NCI-H1105 treated with DMSO at 0.1 percent for 48 hours (cell line): ENCODE measurements at regions not wholly inside any gene's neighbourhood (a gene's known extent, or its start where the extent isn't known, plus 50 kb on each side); places are given as distances from the start of the nearest gene placed in this dataset.
A peak's percentile ranks its signal among the peaks of the same experiment; 100 is the strongest.

ENCODE experiments used
- DNase-seq: peaks from one replicate; lab custom pipeline; 2025; lab: John Stamatoyannopoulos, UW

DNA sequence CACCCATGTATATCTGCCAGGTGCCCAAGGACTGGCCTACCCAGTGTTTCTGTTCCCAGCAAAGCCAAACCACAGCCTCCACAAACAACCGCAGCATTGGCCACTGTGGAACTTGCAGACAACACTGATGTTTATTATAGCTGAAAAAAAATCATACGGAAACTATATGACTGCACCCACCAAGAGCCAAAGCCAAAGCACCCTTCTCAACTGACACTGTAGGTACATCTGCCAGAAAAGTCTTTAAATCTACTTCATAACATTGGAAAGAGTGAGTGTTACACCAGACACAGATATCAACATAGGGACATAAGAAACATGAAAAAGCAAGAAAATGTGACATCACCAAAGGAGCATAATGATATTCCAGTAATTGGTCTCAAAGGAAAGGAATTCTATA is 428.0 kb downstream of the PSAT1 start:
- DNase-seq: no peak

DNA sequence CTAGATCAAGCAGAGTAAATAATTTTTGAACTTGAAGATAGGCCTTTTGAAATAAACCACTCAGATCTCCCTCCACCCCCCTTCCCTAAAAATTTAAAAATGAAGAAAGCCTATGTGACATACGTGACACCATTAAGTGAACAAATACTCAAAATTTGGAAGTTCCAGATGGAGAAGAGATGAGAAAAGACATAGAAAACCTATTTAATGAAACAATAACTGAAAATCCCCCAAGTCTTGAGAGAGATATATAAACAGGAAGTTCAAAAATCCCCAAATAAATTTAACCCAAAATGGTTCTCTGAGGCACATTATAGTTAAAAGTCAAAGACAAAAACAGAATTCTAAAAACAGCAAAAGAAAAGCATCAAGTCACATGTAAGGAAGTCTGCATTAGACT is 428.6 kb downstream of the PSAT1 start:
- DNase-seq: no peak

DNA sequence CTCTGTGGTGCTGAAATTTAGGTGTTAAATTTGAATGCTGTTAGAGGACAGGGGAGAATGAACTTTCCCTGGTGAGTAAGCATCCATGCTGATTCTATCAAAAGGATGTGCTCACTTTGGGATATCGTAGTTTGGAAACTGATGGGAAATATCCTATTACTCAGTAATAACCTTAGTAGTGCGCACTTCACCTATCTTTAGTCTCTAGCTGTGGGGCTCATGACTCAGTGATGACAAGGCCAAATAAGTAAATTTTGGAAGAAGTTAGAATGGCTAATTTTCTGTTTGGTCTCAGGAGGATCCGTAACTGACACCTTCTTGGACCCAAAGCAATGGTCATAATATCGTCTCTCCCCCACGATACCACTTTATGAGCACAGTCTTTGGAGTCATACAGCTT is 448.4 kb downstream of the PSAT1 start:
- DNase-seq: no peak

DNA sequence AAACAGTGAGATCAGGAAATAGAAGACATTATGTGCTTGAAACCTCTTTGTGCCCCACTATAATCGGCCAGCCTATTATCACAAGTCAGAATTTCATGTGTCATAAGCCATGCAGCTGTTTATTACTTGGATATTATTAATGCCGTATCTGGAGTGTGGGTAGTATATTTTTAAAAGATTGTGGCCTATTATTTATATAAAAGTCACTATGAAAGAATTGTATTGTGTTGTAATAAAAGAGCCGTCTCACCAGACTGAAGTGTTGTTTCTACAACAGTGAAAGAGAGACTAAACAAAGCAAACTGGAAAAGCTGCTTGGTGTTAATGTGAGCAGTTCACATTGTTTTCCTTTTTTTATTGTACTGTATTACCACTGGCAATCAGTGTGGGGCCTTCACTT is 449.1 kb downstream of the PSAT1 start:
- peak; percentile 91 for DNase-seq

DNA sequence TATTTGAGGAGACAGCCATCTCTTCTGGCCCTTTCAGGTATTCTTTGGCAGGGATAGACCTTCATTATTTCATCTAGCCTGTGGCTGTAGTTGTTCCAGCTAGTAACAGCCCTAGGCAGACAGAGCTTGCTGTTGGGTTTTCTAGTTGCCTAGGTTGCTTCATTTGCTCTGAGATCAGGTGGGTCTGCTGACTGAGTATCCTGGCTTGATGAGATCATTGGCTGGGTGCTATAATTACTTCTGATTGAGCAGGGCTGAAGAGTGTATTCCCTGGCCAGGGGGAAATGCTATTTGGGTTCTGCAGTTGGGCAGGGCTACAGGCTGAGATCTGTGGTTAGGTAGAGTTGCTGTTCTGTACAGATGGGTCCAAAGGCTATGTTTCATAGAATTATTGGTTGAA is 456.1 kb downstream of the PSAT1 start:
- no peak for DNase-seq

DNA sequence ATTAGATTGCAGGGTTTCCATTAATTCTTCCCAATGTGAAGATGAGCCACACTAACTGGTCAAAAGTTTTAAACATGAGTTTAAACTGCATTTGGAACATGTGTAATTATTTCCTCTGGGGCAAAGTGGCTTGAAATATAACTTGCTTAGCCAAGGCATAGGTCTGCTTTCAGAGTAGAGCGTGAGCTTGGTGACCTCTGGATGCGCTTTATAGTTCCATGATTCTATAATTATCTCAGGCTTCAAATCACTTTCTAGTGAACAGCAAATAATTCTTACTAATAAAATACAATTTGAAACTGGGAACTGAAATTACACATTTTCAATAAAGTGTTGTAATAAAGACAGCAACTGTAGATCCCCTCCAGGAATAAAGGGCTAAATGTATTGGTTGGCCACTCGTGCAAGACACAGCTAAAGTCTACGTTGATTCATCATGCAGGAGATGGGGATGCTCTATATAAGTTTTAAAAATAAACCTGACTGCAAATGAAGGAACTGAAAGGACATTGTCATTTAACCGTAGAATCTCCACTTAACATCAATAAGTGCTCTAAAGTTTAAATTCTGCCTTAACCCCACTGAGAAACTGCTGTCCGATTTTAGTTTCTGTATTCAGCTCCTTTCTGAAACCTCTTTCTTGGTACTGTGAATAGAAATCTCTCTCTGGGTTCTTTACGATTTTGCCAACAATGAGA is 460.0 kb downstream of the PSAT1 start:
- no peak for DNase-seq

DNA sequence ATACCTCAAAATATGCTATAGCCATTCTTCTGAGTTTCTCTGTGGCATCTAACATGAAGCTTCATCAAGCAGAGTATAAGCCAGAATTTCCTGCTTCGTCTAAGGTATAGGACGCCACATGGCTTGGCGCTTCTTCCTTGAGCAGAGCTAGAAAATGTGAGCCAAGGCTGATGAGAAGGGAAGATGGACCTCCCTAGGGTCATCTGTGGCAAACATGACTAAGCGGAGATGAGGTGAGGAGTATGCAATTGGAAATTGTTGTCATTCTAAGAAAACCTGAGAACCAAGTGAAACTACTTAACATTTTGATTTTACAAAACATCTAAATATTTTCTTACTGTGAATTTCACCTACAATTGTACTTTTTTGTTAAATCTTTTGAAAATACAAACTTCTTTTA is 466.5 kb downstream of the PSAT1 start:
- DNase-seq: no peak

DNA sequence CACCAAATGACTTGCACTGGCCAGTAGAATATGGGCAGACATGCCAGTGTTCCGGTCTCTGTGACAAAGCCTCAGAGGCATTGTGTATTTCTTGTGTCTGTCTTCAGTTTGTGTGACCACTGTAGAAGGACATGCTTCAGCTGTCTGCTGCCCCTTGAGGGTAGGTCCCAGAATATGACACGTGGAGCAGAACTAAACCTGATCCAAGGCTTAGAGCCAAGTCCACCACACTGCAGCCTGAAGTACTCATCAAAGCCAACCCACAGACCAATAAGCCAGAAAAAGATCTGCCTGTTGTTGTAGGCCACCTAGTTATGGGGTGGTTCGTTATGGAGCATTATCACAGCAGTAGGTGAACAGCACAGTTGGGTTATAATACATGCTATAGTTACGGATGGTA is 468.9 kb downstream of the PSAT1 start:
- no peak for DNase-seq

DNA sequence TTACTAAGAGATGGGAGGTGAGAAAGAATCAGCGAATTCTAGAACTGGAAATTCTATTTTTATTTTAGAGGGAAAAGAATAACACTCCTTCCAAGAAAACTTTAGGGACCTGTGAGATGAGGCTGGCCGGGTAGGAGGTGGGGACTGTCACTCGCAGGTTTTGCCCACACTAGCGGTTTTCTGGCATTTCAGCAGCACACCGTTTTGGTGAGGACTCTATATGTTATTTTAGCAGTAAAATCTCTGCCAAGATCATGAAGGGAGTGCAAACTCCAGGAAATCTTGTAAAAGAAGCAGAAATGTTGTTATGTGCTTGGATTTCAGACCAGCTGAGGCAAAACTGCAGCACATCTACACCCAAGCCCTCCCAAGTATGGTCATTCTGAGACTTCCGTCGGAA is 470.6 kb downstream of the PSAT1 start:
- DNase-seq: no peak

DNA sequence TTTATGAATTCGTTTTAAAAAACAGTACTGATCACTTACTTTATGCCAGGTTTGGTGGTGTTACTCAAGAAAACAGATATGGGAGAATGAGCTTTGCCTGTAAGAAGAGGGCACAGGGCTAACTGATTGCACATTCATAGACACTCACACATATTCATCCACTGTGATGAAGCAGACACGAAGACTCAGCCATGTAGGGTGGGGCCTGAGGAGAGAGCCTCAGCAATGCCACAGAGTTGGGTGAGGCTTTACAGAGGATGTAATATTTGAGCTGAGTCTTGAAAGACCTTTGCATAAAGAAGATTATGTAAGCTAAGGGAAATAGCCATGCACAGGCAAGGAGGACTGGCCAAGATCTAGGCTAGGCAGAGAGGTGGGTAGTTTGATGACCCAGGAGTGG is 472.8 kb downstream of the PSAT1 start:
- DNase-seq: no peak

DNA sequence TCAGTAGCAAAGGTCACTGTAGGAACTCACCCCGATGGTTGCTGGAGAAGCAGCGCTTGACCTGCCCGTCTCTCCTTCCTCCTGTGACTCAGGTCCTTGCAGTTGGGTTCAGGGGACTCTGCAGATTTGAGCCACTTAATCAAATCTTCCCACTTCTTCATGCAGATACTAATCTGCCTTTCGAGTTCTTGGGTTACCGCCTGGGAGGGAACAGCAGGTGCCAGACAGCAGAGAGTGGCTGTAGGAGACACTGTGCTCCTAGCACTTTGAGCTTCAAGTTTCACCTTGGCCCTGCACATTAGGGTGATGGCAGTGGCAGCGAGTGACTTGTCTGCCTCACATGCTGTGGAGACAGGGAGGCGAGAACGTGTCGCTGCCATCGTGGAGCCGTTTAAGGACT is 478.3 kb downstream of the PSAT1 start:
- no peak for DNase-seq

DNA sequence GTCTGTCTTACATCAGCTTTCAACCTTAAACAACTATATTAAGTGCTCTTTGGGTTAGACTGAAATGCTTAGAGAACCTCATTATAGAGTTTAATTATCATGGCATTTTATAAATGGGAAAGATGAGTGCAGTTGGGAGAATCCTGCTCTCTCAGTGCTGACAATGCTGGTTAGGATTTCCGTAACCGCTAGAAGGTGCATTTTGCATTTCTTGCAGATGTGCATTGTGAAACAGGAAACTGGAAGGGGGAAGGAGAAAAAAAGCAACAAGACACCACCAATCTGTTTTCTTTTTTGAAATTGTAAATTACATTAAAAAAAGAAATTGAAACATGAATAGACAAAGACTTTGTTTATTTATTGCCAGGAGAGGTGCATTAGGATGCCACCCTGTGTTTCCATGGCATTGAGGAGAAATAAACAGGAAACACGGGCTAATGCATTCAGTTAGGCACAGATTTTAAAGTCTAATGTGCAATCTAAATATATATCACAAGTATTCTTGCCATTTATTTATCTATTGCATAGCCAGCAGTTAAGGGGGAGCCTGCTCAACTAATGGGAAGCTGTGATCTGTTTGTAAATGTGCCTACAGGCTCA is 478.9 kb downstream of the PSAT1 start:
- no peak for DNase-seq

DNA sequence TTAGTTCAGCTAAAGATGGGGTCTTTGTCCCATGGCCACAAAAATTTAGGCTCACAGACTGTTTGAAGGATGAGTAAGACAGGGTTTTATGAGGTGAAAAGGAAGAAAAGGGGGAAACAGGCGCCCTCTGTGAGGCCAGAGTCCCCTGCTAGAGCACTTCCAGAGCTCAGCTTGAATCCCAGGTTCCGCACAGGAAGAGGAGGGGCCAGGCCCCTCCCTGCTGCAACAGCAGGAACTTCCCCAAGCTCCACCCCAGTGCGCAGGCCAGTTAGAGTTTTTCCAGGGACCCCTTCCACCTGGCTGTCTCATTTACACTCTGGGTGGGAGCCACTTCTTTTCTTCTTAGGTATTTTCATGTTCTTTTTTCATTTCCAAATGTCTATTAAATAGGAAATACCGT is 480.8 kb downstream of the PSAT1 start:
- DNase-seq: no peak

DNA sequence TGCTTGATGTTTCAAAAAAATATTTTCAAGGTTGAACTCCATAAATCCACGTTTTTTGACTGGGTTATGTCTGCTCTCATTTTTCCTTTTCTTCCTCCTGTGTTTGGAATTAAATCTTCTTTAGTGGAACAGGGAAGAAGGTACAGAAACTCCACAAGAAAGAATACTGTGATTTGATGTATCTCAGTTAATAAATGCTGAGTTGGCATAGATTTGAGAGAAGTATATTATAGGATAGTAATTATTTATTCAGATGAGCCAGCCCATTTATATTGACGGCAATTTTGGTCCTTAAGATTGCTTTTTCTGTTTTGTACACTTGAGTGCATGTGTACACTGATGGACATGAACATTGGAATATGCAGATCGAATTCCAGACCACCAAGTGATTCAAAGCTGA is 481.4 kb downstream of the PSAT1 start:
- DNase-seq: no peak

DNA sequence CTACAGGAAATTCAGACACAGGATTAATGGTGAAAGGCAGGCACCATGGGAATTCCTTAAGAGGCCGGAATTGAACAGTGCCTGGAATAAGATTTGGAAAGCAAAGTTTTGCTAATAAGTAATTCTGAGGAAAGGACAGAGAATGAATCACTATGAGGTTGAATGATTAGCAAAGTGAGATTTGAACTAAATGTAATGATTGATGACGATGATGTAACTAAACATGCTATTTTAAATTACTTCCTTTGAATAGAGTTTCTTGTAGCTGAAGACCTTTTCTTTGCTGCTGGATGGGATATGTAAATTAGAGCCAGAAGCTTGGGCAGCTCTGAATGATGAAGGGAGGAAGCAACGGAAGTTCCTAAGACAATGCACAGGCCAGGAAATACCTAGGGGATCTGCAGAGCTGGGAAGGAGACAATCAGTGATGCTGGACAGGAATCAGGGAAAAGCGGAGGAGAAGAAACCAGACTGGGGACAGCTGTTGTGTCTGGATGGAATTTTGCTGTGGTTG is 482.0 kb downstream of the PSAT1 start:
- DNase-seq: no peak

DNA sequence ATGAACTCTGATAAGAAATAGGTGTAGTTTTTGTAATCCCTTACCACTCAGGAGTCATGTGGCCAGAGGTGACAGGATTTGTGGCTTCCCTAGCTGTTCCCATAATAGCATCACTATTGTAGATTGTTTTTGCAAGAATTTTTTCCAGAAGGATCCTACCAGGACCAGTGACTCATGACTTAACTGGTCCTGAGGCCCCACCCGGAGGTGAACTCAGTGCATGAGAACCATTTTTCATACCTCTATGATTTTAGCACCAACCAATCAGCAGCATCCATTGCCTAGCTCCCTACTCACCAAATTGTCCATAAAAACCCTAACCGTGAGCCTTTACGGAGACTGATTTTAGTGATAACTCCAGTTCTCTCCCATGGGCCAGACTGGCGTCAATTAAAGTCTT is 484.8 kb downstream of the PSAT1 start:
- DNase-seq: no peak

DNA sequence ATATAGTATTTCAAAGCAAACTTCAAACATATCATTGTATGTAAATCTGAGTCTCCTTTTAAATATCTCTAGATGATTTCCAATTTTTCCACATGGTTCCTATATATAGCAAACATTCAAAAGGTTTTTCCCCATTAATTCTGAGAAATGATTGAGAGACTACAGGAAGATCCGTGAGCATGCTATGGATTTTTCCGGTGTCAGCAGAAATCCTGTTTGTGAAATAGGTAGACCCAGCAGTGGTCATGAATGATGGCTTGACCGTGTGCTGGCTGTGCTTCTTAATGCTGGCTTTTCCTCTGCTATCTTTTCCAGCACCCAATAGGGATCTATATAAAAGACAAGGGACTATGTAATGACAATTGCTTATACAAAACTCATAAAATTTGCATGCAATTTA is 485.3 kb downstream of the PSAT1 start:
- no peak for DNase-seq

DNA sequence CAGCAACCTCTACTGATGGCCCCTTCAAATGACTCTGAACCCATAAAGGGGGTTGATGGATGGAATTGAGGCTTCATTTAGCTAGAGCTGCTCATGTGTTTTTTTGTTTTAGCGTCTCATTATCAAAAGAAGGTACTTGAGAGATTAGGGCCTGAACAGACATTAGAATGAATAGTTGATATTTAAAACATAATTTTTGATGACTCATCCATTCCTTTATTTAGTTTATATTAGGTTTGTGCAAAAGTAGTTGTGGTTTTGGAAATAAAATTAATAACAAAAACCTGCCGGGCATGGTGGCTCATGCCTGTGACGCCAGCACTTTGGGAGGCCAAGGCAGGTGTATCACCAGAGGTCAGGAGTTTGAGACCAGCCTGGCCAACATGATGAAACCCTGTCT is 485.9 kb downstream of the PSAT1 start:
- DNase-seq: no peak

DNA sequence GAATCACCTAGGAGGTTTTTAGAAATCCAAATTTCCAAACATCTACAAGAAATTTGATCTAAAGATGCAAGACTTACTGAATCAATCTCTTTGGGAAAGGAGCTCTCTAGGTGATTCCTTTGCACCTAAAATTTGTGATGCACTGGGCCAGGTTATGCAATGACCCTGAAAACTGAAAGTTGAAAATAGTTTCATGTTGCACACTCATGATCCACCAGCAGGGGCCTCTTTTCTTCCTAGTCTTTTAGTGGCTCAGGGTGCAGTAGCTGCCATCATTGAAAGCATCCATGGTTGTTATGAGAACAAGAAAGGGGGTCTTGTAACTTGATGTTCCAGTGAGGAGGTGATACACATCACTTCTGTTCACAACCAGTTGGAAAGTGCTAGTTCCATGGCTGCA is 486.8 kb downstream of the PSAT1 start:
- DNase-seq: no peak

DNA sequence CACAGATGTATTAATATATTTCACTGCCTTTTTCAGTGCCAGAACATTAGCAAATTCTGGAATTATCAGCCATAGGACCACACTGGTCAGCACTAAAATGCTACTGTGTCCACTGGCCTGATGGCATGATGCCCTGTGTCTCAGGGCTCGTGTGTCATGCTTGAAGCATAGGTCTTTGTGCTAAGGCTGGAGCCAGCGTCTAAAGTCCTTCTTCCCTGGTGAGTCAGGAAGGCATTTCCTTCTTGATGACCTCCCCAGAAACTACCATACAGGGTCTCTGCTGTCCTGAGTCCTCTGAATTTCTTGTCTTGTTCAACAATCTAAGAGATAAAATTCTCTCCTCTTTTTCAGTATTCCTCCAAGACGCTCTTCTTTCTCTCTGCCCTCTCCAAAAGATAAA is 489.9 kb downstream of the PSAT1 start:
- DNase-seq: no peak

DNA sequence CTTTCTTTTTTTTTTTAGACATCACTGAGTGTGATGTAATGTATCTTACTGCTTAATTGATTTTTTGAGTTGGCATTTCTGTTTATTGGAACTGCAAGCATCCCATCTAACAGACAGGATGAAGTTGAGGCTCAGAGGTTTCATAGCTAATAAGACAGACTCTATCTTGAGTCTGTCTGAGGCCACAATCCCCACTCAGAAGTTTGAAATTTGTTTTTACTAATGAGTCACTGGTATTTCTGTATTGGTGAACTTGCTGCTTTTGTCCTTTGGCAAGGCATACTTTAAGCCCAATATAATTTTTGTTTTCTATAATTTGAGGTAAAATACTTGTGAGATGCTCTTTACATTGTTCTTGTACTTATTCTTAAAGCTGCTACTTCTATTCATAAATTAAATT is 491.2 kb downstream of the PSAT1 start:
- no peak for DNase-seq

DNA sequence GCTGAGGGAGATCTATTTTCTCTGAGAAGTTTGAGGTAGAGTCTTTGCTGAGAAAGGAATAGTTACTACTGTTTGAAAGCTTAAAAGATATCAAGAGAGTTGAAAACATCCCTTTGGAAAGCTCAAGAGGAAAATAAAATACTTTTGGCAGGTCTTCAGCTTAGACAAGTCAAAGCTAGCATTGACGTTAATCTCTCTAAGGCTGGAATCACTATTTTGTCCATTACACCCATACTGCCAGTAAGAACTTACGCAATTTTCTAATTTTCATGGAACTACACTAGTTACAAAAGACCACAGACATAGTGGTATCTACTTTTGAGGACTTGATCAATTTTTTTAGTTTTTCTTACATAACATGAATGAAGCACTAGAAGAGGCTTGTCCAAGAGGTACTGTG is 494.9 kb downstream of the PSAT1 start:
- no peak for DNase-seq

DNA sequence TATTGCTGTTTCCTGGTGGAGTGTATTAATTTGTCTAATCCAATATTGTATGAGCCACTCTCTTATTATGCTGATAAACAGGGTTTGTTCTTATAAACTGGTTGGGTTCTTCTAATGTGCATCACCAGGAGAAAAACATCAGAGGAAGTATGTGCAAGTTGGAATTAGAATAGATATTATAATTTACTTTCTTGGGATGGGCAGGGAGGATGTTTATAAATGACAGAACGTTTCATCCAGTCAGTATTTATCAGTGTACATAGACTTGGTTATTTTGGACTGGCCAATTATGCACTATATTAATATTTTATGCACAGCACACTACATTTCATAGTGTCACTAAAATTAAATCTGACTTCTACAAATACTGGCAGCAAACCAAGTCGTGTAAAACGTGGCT is 495.8 kb downstream of the PSAT1 start:
- no peak for DNase-seq

DNA sequence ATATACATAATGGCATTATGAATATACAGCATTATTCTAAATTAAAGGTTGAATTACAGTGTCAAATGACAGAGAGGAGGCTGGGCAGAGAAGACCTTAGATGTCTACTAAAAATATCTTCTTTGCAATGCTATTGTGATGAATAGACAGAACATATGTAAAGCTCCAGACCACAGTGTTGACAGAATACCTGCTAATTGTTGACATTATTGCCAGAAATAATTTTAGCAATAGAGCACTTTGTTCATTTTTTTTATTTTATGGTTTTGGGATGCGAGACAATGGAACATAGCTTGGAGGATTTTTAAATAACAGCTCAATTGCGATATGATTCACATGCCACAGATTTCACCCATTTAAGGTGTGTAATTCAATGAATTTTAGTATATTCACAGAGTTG is 508.8 kb downstream of the PSAT1 start:
- DNase-seq: no peak
